ENCODE measurements at regions not wholly inside any gene's neighbourhood (a gene's known extent, or its start where the extent isn't known, plus 50 kb on each side); places are given as distances from the start of the nearest gene placed in this dataset.

DNA sequence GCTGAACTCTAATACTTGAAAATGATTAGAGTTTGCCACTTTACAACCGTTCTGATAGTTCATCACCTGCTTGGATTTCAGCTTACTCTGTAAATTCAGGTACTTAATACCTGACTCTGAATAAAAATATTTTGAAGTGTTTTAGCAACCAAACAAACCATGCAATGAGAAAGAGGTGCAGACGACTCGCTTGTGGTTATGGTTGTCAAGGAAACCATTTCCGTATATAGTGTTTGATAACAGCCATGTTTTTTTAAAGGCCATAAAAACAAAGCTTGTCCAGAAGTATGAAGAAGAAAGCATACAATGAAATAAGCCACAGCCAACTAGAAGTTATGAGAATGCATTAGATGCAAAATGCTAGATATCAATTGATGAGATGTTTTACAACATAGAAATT is 167.2 kb upstream of the HMCN1 start:
- Histone ChIP-seq H3K4me3 (no peak overlapping the region), H3K27ac (no peak overlapping the region), H3K27me3 (no peaks in the 10 kb centered on the region), H3K9me3 (no peaks in the 10 kb centered on the region), H3K4me1 (ENCODE audit: insufficient read depth) (no peaks in the 10 kb centered on the region), H3K36me3 (no peaks in the 10 kb centered on the region)
- intact Hi-C loops (cut with DNase I): no loop called here
- no peak for TF ChIP-seq POLR2A (IDR thresholded peaks at IDR 0.05)
- TF ChIP-seq, protein P1, sequence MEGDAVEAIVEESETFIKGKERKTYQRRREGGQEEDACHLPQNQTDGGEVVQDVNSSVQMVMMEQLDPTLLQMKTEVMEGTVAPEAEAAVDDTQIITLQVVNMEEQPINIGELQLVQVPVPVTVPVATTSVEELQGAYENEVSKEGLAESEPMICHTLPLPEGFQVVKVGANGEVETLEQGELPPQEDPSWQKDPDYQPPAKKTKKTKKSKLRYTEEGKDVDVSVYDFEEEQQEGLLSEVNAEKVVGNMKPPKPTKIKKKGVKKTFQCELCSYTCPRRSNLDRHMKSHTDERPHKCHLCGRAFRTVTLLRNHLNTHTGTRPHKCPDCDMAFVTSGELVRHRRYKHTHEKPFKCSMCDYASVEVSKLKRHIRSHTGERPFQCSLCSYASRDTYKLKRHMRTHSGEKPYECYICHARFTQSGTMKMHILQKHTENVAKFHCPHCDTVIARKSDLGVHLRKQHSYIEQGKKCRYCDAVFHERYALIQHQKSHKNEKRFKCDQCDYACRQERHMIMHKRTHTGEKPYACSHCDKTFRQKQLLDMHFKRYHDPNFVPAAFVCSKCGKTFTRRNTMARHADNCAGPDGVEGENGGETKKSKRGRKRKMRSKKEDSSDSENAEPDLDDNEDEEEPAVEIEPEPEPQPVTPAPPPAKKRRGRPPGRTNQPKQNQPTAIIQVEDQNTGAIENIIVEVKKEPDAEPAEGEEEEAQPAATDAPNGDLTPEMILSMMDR (IDR thresholded peaks at IDR 0.05): no peak
- TF ChIP-seq EP300 (IDR thresholded peaks at IDR 0.05): no peak
- DNase-seq: no peak
- WGBS, 3 donors: 11 to 30% (median 25%) methylated on average over 4 of the region's 4 CpGs

DNA sequence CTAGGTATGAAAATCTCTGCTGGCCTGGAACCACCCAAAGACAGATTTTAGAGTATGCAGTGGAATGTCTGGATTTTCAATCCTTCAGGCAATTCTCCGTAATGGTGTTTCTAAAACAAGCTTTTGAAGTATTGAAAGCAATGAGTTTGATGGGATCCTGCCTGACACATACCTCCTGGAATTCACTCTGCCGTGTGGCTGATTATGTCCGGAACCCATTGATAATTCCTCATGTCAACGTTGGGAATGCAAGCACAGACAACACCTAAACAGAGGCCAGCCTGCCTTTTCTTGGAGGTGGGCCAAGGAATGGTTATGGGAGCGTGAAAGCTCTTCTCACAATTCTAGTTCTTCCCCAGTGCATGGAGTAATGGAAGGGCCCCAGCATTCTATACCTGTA is 168.9 kb upstream of the HMCN1 start:
- Histone ChIP-seq H3K27ac (no peak overlapping the region), H3K36me3 (no peaks in the 10 kb centered on the region), H3K9me3 (no peaks in the 10 kb centered on the region), H3K4me1 (ENCODE audit: insufficient read depth) (no peaks in the 10 kb centered on the region), H3K4me3 (no peak overlapping the region), H3K27me3 (no peaks in the 10 kb centered on the region)
- TF ChIP-seq POLR2A (IDR thresholded peaks at IDR 0.05) (no peak), EP300 (IDR thresholded peaks at IDR 0.05) (no peak)
- TF ChIP-seq, protein P1 (IDR thresholded peaks at IDR 0.05): no peak
- no peak for DNase-seq
- intact Hi-C loops (cut with DNase I): no loop called here
- WGBS, 3 donors: 54 to 61% (median 59%) methylated on average over 5 of the region's 5 CpGs

- H3K4me1 ChIP-seq (ENCODE audit: insufficient read depth): no peaks in the 10 kb centered on the region
- no peaks in the 10 kb centered on the region for H3K9me3 ChIP-seq
- no peak for TF ChIP-seq POLR2A (IDR thresholded peaks at IDR 0.05)
- TF ChIP-seq, protein P1 (IDR thresholded peaks at IDR 0.05): no peak
- no peaks in the 10 kb centered on the region for H3K36me3 ChIP-seq
- no peaks in the 10 kb centered on the region for H3K27me3 ChIP-seq
- H3K4me3 ChIP-seq: no peak overlapping the region
- no peak overlapping the region for H3K27ac ChIP-seq
- intact Hi-C loops (cut with DNase I): no loop called here
- DNase-seq: no peak
- 97 to 100% (median 100%) methylated on average over 1 of the region's 1 CpG for WGBS, 3 donors
Measured at GRCh38 chr1:185564816-185565215, 169.4 kb upstream of the HMCN1 start.

- WGBS, 3 donors: 91% methylated on average over 6 of the region's 6 CpGs
- no peak overlapping the region for H3K4me3 ChIP-seq
- H3K36me3 ChIP-seq: no peaks in the 10 kb centered on the region
- no peaks in the 10 kb centered on the region for H3K4me1 ChIP-seq (ENCODE audit: insufficient read depth)
- H3K27me3 ChIP-seq: no peaks in the 10 kb centered on the region
- intact Hi-C loops (cut with DNase I): no loop called here
- H3K27ac ChIP-seq: no peak overlapping the region
- H3K9me3 ChIP-seq: no peaks in the 10 kb centered on the region
- no peak for DNase-seq
- TF ChIP-seq EP300 (IDR thresholded peaks at IDR 0.05): no peak
- TF ChIP-seq, protein P1 (IDR thresholded peaks at IDR 0.05): no peak
- no peak for TF ChIP-seq POLR2A (IDR thresholded peaks at IDR 0.05)
Measured at GRCh38 chr1:185562461-185563359, 171.5 kb upstream of the HMCN1 start.
